Testis (tissue), 2 donors: ENCODE measurements at regions not wholly inside any gene's neighbourhood (a gene's known extent, or its start where the extent isn't known, plus 50 kb on each side); places are given as distances from the start of the nearest gene placed in this dataset.

Source experiments
- DNase-seq: peaks from one replicate; pipeline ENCODE4 v3.0.0-alpha.2; 2019
- H3K27ac ChIP-seq, 2 donors: fragments of 200-600 bp; sonication (generic); one replicate each; pipeline ENCODE4 v1.5.1; 2019
- H3K27me3 ChIP-seq: fragments of 200-600 bp; sonication (generic); one replicate; pipeline ENCODE4 v1.5.1; 2019
- H3K36me3 ChIP-seq: fragments of 200-600 bp; sonication (generic); one replicate; pipeline ENCODE4 v1.5.1; 2017; ENCODE audit warnings: low read depth; ENCODE audit errors: missing control alignments
- H3K4me1 ChIP-seq: fragments of 200-600 bp; sonication (generic); one replicate; pipeline ENCODE4 v1.5.1; 2019
- H3K4me3 ChIP-seq, 2 donors: fragments of 200-600 bp; sonication (generic); one replicate each; pipeline ENCODE4 v1.5.1; 2017 to 2019
- H3K9me3 ChIP-seq: fragments of 200-600 bp; sonication (generic); one replicate; pipeline ENCODE4 v1.5.1; 2017
- POLR2A ChIP-seq: fragments of 450-650 bp; IDR thresholded peaks from one replicate; pipeline ENCODE4 v1.6.1; 2017; ENCODE audit warnings: antibody characterized with exemption, mild to moderate bottlenecking, moderate library complexity
- WGBS, 2 donors: methylation state at CpG; one replicate each; pipeline ENCODE4 v1.1.5; 2018; 5-methylcytosine and 5-hydroxymethylcytosine counted together
- intact Hi-C: fragments of 100-400 bp; cut with DNase I; formaldehyde crosslinking; loops from one replicate; pipeline ENCODE4 v1.15.1; 2023; ENCODE audit warnings: low total_unique reads
- TF ChIP-seq, protein P1 (sequence below), 3 experiments: fragments of 450-650 bp in 2 of 3; fragments of 200-600 bp in 1 of 3; sonication (generic) in 1 of 3; IDR thresholded peaks; one replicate each; pipeline ENCODE4 v1.5.1; 2016 to 2019; ENCODE audit warnings: antibody characterized with exemption in 3 of 3, mild to moderate bottlenecking in 2 of 3, moderate library complexity in 1 of 3

DNA sequence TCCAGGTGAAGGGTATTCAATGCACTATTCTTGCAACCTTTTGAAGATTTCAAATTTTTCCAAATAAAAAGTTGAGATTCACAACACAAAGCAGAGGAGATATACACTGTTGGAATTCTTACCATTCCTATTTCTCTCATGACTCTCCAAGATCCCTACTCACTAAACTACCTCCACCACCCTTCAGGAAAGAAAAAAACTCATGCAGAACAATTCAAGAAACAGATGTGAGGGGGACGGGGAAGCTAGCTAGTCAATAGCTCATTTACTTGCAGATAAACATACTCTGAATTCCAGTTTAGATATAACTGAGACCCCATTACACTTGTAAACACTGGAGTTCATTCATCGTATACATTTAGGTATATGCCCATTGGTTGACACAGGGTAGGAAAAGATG is 90.0 kb upstream of the SERP2 start:
- Histone ChIP-seq H3K4me1 (no peaks in the 10 kb centered on the region), H3K36me3 (no peaks in the 10 kb centered on the region), H3K27me3 (no peaks in the 10 kb centered on the region), H3K9me3 (no peaks in the 10 kb centered on the region), H3K27ac (no peak overlapping the region), H3K4me3 (no peak overlapping the region)
- intact Hi-C loops: no loop called here
- no peak for DNase-seq
- WGBS, 2 donors: 70 to 92% methylated on average over 2 of the region's 2 CpGs
- TF ChIP-seq POLR2A: no peak
- TF ChIP-seq, protein P1, sequence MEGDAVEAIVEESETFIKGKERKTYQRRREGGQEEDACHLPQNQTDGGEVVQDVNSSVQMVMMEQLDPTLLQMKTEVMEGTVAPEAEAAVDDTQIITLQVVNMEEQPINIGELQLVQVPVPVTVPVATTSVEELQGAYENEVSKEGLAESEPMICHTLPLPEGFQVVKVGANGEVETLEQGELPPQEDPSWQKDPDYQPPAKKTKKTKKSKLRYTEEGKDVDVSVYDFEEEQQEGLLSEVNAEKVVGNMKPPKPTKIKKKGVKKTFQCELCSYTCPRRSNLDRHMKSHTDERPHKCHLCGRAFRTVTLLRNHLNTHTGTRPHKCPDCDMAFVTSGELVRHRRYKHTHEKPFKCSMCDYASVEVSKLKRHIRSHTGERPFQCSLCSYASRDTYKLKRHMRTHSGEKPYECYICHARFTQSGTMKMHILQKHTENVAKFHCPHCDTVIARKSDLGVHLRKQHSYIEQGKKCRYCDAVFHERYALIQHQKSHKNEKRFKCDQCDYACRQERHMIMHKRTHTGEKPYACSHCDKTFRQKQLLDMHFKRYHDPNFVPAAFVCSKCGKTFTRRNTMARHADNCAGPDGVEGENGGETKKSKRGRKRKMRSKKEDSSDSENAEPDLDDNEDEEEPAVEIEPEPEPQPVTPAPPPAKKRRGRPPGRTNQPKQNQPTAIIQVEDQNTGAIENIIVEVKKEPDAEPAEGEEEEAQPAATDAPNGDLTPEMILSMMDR (IDR thresholded peaks at IDR 0.05): no peak

DNA sequence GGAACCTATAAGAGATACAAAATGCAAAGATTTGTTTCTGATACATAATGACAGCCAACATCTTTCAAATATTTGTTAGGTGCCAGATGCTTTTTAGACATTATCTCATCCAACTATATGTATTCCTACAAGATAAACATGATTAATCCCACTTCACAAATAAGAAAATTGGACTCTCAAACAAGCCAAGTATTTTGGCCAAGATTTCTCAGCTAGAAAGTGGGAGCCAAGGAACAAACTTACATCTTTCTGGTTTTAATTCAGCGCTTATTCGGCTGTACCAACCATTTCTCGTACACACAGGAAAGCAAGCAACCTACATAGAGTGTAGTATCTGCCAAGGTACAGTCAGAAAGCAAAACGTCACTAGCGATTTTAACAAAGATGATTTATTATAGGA is 85.7 kb upstream of the SERP2 start:
- TF ChIP-seq, protein P1 (IDR thresholded peaks at IDR 0.05): no peak
- TF ChIP-seq POLR2A: no peak
- no peak for DNase-seq
- Histone ChIP-seq H3K9me3 (no peaks in the 10 kb centered on the region), H3K4me1 (no peaks in the 10 kb centered on the region), H3K27ac (no peak overlapping the region), H3K36me3 (no peaks in the 10 kb centered on the region), H3K4me3 (no peak overlapping the region), H3K27me3 (no peaks in the 10 kb centered on the region)
- intact Hi-C loops: no loop called here
- 55 to 58% methylated on average over 5 of the region's 5 CpGs for WGBS, 2 donors

DNA sequence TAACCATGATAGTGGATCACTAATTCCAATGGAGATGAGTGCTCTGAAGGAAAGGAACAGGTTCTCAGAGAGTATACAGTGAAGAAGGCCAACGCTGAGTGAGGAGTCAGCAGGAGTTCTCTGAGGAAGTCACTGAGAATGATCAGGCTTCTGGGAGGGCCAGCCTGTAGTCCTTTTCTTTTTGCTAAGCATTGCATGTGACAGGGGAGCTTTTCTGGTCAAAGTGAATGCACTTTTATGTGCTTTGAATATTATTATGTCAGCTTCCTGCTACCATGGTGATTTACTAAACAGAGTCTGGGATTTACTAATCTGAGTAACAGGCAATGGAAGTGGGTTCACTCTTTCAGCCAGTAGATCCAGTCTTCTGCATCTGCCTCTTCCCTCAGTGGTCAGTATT is 81.1 kb upstream of the SERP2 start:
- Histone ChIP-seq H3K27ac (no peak overlapping the region), H3K4me1 (no peaks in the 10 kb centered on the region), H3K9me3 (no peaks in the 10 kb centered on the region), H3K27me3 (no peaks in the 10 kb centered on the region), H3K36me3 (no peaks in the 10 kb centered on the region), H3K4me3 (no peak overlapping the region)
- intact Hi-C loops: no loop called here
- no peak for DNase-seq
- no peak for TF ChIP-seq POLR2A
- TF ChIP-seq, protein P1 (IDR thresholded peaks at IDR 0.05): no peak
- 74 to 85% methylated on average over 1 of the region's 1 CpG for WGBS, 2 donors

DNA sequence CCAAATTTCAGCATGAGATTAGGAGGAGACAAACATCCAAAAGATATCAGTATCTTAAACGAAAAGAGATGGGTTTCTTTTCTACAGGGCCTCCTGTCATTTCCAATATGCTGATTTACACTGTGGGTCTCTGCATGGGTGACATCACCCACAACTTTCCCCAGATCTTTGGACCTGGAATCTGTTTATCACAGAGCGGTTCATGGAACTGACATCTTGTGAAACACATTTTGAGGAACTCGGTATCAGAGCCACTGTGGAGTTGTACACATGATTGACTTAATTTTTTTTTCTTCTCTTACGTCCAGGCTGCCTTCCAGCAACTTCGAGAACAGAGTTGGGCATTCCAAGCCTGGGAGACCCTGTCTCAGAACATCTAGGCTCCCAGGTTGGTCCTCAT is 80.2 kb upstream of the SERP2 start:
- no peak for DNase-seq
- WGBS, 2 donors: 81 to 93% methylated on average over 5 of the region's 5 CpGs
- Histone ChIP-seq H3K9me3 (no peaks in the 10 kb centered on the region), H3K27ac (no peak overlapping the region), H3K4me3 (no peak overlapping the region), H3K36me3 (no peaks in the 10 kb centered on the region), H3K27me3 (no peaks in the 10 kb centered on the region), H3K4me1 (no peaks in the 10 kb centered on the region)
- TF ChIP-seq POLR2A: no peak
- TF ChIP-seq, protein P1 (IDR thresholded peaks at IDR 0.05): no peak
- intact Hi-C loops: no loop called here

DNA sequence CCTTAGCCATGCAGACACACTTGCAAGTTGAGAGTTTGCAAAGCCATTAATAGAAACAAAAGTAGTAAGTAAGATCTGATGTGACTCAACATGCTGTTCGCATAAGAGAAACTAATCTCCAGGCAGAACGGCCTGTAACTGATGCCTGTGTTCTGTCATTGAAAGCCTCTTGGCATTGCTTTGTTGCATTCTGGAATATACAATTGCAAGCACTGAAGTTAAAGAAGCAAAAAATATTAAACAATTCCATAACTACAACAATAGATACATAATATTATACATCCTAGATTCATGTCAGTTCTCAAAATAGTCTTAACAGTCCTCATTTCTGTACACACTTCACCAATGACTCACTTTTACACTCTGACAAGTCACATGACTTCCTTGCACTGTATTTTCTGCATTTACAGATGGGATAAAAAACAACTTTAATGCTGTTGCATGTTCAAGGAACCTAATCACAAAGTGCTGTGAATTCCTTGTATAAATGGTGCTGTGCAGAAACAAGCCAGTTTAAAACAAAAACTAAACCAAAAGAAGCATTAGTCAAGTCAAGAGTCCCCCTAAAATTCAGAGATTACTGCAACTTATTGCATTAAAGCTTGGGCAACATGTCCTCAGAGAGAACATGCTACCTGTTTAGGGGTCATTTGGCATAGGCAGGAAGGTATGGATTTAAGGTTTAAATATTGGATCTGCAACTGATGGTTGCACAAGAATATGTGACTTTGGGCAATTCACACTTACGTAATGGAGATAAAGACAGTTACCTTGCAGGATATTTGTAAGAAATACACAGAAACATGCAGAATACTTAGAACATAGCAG is 79.5 kb upstream of the SERP2 start:
- DNase-seq: no peak
- 69 to 88% methylated on average over 3 of the region's 3 CpGs for WGBS, 2 donors
- no peaks in the 10 kb centered on the region for H3K36me3 ChIP-seq
- no peak overlapping the region for H3K27ac ChIP-seq
- no peaks in the 10 kb centered on the region for H3K9me3 ChIP-seq
- H3K4me1 ChIP-seq: no peaks in the 10 kb centered on the region
- TF ChIP-seq, protein P1 (IDR thresholded peaks at IDR 0.05): no peak
- no peak for TF ChIP-seq POLR2A
- H3K4me3 ChIP-seq: no peak overlapping the region
- H3K27me3 ChIP-seq: no peaks in the 10 kb centered on the region
- intact Hi-C loops: no loop called here
